ENCODE measurements at regions not wholly inside any gene's neighbourhood (a gene's known extent, or its start where the extent isn't known, plus 50 kb on each side); places are given as distances from the start of the nearest gene placed in this dataset.

DNA sequence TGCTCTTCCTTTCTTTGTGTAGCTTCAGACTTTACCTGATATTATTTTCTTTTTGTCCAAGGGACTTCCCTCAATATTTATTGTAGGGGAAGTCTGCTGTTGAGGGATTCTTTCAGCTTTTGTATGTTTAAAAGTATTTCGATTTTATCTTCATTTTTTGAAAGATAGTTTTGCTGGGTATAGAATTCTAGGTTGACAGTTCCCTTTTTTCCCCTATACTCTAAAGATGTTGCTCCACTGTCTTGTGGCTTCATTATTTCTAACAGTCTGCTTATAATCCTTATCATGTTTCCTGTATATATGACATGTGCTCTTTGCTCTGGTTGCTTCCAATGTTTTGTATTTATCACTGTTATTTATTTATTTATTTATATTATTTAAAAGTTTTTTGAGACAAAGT, 57.3 kb downstream of the CYTL1 start:
- no peak for DNase-seq (ENCODE audit: low read depth in 2 of 2)

- no peak for DNase-seq (ENCODE audit: low read depth in 2 of 2)
These were observed 56.3 kb downstream of the CYTL1 start for GRCh38 chr4:4962928-4963327.
